Panc1 (cell line): ENCODE measurements at regions not wholly inside any gene's neighbourhood (a gene's known extent, or its start where the extent isn't known, plus 50 kb on each side); places are given as distances from the start of the nearest gene placed in this dataset.

Experiments
- ATAC-seq: fragments of 200-7000 bp; cut with Tn5 transposase; 2 replicates; pipeline ENCODE4 v1.9.1; 2020; ENCODE audit warnings: mild to moderate bottlenecking, moderate library complexity
- BruUV-seq: library from RNA; stranded (reverse); fragments of 400-500 nt; replicated peaks from 2 replicates; lab custom pipeline; 2021; lab: Mats Ljungman, UMichigan
- CTCF ChIA-PET: fragments of 300-600 bp; sonication (Branson Sonifier 250); formaldehyde crosslinking; loops from one replicate; lab custom pipeline; 2022; ENCODE audit warnings: antibody characterized with exemption; lab: Charles Lee
- POLR2A ChIA-PET: fragments of 300-600 bp; sonication (Branson Sonifier 250); formaldehyde crosslinking; loops from one replicate; lab custom pipeline; 2022; ENCODE audit warnings: antibody characterized with exemption; lab: Charles Lee
- DNase-seq: peaks from one replicate; pipeline ENCODE4 v3.0.0-alpha.2; 2010; ENCODE audit warnings: low read depth, low spot score
- H3K27ac ChIP-seq: 2 replicates; pipeline ENCODE4 v1.5.1; 2011; ENCODE audit warnings: mild to moderate bottlenecking, low read length, inconsistent platforms
- H3K27me3 ChIP-seq: fragments of 200-500 bp; sonication (Bioruptor generic); 2 replicates; pipeline ENCODE4 v1.6.0; 2014; ENCODE audit warnings: low read length, inconsistent platforms; ENCODE audit not compliant: control insufficient read depth, insufficient read depth
- H3K36me3 ChIP-seq: fragments of 200-500 bp; sonication (Bioruptor generic); 2 replicates; pipeline ENCODE4 v1.5.1; 2014; ENCODE audit warnings: inconsistent platforms, mild to moderate bottlenecking, low read length, moderate library complexity; ENCODE audit not compliant: control insufficient read depth, insufficient read depth
- H3K4me1 ChIP-seq: 2 replicates; pipeline ENCODE4 v1.5.1; 2011; ENCODE audit warnings: inconsistent platforms, mild to moderate bottlenecking, low read length, moderate library complexity; ENCODE audit not compliant: control insufficient read depth, insufficient read depth
- H3K4me3 ChIP-seq, 2 experiments: 2 replicates each; pipeline ENCODE4 v1.5.1; 2011 to 2012; ENCODE audit warnings: low read depth in 2 of 2, low read length in 2 of 2, mild to moderate bottlenecking in 2 of 2, inconsistent platforms in 1 of 2, moderate library complexity in 1 of 2
- H3K9me3 ChIP-seq: fragments of 200-500 bp; sonication (Bioruptor generic); 2 replicates; pipeline ENCODE4 v1.5.1; 2014; ENCODE audit warnings: low read depth, mild to moderate bottlenecking, inconsistent platforms, low read length, moderate library complexity; ENCODE audit not compliant: control insufficient read depth, insufficient read depth
- CTCF ChIP-seq: fragments of 450-650 bp; IDR thresholded peaks from 2 replicates; pipeline ENCODE4 v1.5.1; 2017; ENCODE audit warnings: mild to moderate bottlenecking
- POLR2AphosphoS5 ChIP-seq: IDR thresholded peaks from 2 replicates; pipeline ENCODE4 v1.6.1; 2012; ENCODE audit warnings: mild to moderate bottlenecking, low read depth, low read length, moderate library complexity
- REST ChIP-seq, 2 experiments: IDR thresholded peaks; 2 replicates each; pipeline ENCODE4 v1.6.1; 2011 to 2012; ENCODE audit warnings: low read depth in 2 of 2, control low read depth in 1 of 2, low read length in 1 of 2, mild to moderate bottlenecking in 1 of 2, moderate library complexity in 1 of 2; ENCODE audit not compliant: insufficient read depth in 1 of 2
- SIN3A ChIP-seq: IDR thresholded peaks from 2 replicates; pipeline ENCODE4 v1.6.1; 2012; ENCODE audit warnings: low read depth, mild to moderate bottlenecking, low read length, moderate library complexity, borderline replicate concordance; ENCODE audit not compliant: insufficient read depth
- TCF7L2 ChIP-seq: IDR thresholded peaks from 2 replicates; pipeline ENCODE4 v1.6.1; 2011; ENCODE audit warnings: mild to moderate bottlenecking, low read depth, low read length, inconsistent platforms
- in situ Hi-C: cut with HindIII; loops from 2 replicates; pipeline ENCODE4 v1.10.0; 2016; ENCODE audit warnings: low sequenced_read_pairs, low pct_unique_long_range_greater_than_20kb
- intact Hi-C: fragments of 100-400 bp; cut with micrococcal nuclease; formaldehyde crosslinking; loops from one replicate; pipeline ENCODE4 v1.10.0; 2022; ENCODE audit not compliant: unreplicated experiment

GRCh38 chr3:59482684-59483083 is 432.9 kb upstream of the CFAP20DC start:
- no peaks in the 10 kb centered on the region for H3K9me3 ChIP-seq
- DNase-seq: no peak
- no peaks in the 10 kb centered on the region; the same call in 1 of the 2 replicates for H3K27me3 ChIP-seq
- H3K4me1 ChIP-seq: no peaks in the 10 kb centered on the region
- ChIA-PET CTCF (no interaction called here), POLR2A (no interaction called here)
- intact Hi-C loops: no loop called here
- ATAC-seq: no peak
- no peak for TF ChIP-seq CTCF
- no peak for TF ChIP-seq POLR2AphosphoS5
- no peak for TF ChIP-seq SIN3A
- no peak for TF ChIP-seq REST (IDR thresholded peaks at IDR 0.05; ENCODE audit: insufficient read depth in 1 of 2, low read depth in 2 of 2, low read length in 1 of 2)
- TF ChIP-seq TCF7L2: no peak
- H3K36me3 ChIP-seq: no peaks in the 10 kb centered on the region
- no peak overlapping the region for H3K4me3 ChIP-seq
- in situ Hi-C loops: no loop called here
- no TSS peak for BruUV-seq
- no peak overlapping the region for H3K27ac ChIP-seq

- ATAC-seq: no peak
- H3K4me1 ChIP-seq: no peaks in the 10 kb centered on the region
- H3K9me3 ChIP-seq: no peaks in the 10 kb centered on the region
- TF ChIP-seq TCF7L2 (no peak), CTCF (no peak), POLR2AphosphoS5 (no peak), REST (IDR thresholded peaks at IDR 0.05; ENCODE audit: insufficient read depth in 1 of 2, low read depth in 2 of 2, low read length in 1 of 2) (no peak), SIN3A (no peak)
- DNase-seq: no peak
- no peaks in the 10 kb centered on the region; the same call in 1 of the 2 replicates for H3K27me3 ChIP-seq
- H3K4me3 ChIP-seq: no peak overlapping the region
- H3K27ac ChIP-seq: no peak overlapping the region
- in situ Hi-C loops (no loop called here), intact Hi-C loops (no loop called here)
- POLR2A ChIA-PET: no interaction called here
- no peaks in the 10 kb centered on the region for H3K36me3 ChIP-seq
- CTCF ChIA-PET: no interaction called here
- BruUV-seq: no TSS peak
These were observed 432.1 kb upstream of the CFAP20DC start for GRCh38 chr3:59481776-59482400.
